ENCODE measurements at regions not wholly inside any gene's neighbourhood (a gene's known extent, or its start where the extent isn't known, plus 50 kb on each side); places are given as distances from the start of the nearest gene placed in this dataset.

DNA sequence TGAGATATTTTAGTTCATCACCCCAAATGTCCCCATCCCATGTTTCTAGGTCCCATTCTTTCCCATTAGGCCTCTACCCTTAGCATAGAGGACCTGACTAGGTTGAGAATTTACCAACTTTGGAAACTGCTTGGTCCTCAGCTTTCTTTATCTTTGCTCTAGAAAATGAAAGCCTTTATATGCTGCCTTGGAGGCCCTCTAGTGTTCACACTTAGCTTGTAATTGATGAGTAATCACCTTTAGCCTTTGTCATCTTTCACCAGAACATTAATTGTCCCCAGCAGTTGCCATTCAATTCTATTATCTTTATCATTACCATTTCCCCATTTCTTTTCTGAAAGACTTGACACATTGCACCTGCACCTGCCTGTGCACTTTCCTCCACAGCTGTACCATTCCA lies 589.2 kb upstream of the NR3C2 start:
- TF ChIP-seq, protein P1, sequence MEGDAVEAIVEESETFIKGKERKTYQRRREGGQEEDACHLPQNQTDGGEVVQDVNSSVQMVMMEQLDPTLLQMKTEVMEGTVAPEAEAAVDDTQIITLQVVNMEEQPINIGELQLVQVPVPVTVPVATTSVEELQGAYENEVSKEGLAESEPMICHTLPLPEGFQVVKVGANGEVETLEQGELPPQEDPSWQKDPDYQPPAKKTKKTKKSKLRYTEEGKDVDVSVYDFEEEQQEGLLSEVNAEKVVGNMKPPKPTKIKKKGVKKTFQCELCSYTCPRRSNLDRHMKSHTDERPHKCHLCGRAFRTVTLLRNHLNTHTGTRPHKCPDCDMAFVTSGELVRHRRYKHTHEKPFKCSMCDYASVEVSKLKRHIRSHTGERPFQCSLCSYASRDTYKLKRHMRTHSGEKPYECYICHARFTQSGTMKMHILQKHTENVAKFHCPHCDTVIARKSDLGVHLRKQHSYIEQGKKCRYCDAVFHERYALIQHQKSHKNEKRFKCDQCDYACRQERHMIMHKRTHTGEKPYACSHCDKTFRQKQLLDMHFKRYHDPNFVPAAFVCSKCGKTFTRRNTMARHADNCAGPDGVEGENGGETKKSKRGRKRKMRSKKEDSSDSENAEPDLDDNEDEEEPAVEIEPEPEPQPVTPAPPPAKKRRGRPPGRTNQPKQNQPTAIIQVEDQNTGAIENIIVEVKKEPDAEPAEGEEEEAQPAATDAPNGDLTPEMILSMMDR (IDR thresholded peaks at IDR 0.05; ENCODE audit: low read depth, low read length, poor library complexity, severe bottlenecking), result peak; percentile 58
- no peak for TF ChIP-seq EZH2phosphoT487 (IDR thresholded peaks at IDR 0.05; ENCODE audit: borderline replicate concordance, low read length)
